GM23338 (cell line): ENCODE measurements at regions not wholly inside any gene's neighbourhood (a gene's known extent, or its start where the extent isn't known, plus 50 kb on each side); places are given as distances from the start of the nearest gene placed in this dataset.

Experiments
- CREB1 ChIP-seq: fragments of 250-450 bp; sonication (Bioruptor Pico); IDR thresholded peaks from 2 replicates; pipeline ENCODE4 v1.5.0; 2020; ENCODE audit warnings: low read depth, mild to moderate bottlenecking, moderate library complexity
- JUNB ChIP-seq: IDR thresholded peaks from one replicate; pipeline ENCODE4 v1.6.1; 2016; ENCODE audit warnings: antibody characterized with exemption; ENCODE audit not compliant: unreplicated experiment
- NANOG ChIP-seq: IDR thresholded peaks from 2 replicates; pipeline ENCODE4 v1.6.1; 2016; ENCODE audit warnings: antibody characterized with exemption, borderline replicate concordance
- TF ChIP-seq, protein P1 (sequence below), 2 experiments: fragments of 200-600 bp in 1 of 2; sonication (generic) in 1 of 2; conservative IDR thresholded peaks; 2 replicates each; pipeline versions ENCODE4 v1.5.1 to v1.6.1; 2016 to 2017; ENCODE audit warnings: antibody characterized with exemption in 2 of 2, low read depth in 2 of 2, mild to moderate bottlenecking in 2 of 2, moderate library complexity in 1 of 2

GRCh38 chr10:33754052-33754451 lies 419.6 kb upstream of the NRP1 start:
- TF ChIP-seq, protein P1, sequence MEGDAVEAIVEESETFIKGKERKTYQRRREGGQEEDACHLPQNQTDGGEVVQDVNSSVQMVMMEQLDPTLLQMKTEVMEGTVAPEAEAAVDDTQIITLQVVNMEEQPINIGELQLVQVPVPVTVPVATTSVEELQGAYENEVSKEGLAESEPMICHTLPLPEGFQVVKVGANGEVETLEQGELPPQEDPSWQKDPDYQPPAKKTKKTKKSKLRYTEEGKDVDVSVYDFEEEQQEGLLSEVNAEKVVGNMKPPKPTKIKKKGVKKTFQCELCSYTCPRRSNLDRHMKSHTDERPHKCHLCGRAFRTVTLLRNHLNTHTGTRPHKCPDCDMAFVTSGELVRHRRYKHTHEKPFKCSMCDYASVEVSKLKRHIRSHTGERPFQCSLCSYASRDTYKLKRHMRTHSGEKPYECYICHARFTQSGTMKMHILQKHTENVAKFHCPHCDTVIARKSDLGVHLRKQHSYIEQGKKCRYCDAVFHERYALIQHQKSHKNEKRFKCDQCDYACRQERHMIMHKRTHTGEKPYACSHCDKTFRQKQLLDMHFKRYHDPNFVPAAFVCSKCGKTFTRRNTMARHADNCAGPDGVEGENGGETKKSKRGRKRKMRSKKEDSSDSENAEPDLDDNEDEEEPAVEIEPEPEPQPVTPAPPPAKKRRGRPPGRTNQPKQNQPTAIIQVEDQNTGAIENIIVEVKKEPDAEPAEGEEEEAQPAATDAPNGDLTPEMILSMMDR (conservative IDR thresholded peaks at IDR 0.05; ENCODE audit: low read depth in 2 of 2), result no peak
- TF ChIP-seq JUNB (no peak), NANOG (no peak), CREB1 (CRISPR knock-in tag) (no peak)
